Panc1 (cell line): ENCODE measurements at regions not wholly inside any gene's neighbourhood (a gene's known extent, or its start where the extent isn't known, plus 50 kb on each side); places are given as distances from the start of the nearest gene placed in this dataset.

Experiments used
- CTCF ChIP-seq: fragments of 450-650 bp; IDR thresholded peaks from 2 replicates; pipeline ENCODE4 v1.5.1; 2017; ENCODE audit warnings: mild to moderate bottlenecking
- POLR2AphosphoS5 ChIP-seq: IDR thresholded peaks from 2 replicates; pipeline ENCODE4 v1.6.1; 2012; ENCODE audit warnings: mild to moderate bottlenecking, low read depth, low read length, moderate library complexity
- SIN3A ChIP-seq: IDR thresholded peaks from 2 replicates; pipeline ENCODE4 v1.6.1; 2012; ENCODE audit warnings: low read depth, mild to moderate bottlenecking, low read length, moderate library complexity, borderline replicate concordance; ENCODE audit not compliant: insufficient read depth

GRCh38 chr17:27106347-27106981 is 187.4 kb upstream of the WSB1 start:
- TF ChIP-seq CTCF (no peak), POLR2AphosphoS5 (no peak), SIN3A (no peak)
